IMR-90 (cell line): ENCODE measurements at regions not wholly inside any gene's neighbourhood (a gene's known extent, or its start where the extent isn't known, plus 50 kb on each side); places are given as distances from the start of the nearest gene placed in this dataset.

Source experiments
- ATAC-seq: fragments of 200-7000 bp; cut with Tn5 transposase; 2 replicates; pipeline ENCODE4 v1.9.1; 2020; ENCODE audit warnings: low read depth, mild to moderate bottlenecking, moderate library complexity
- BruUV-seq: library from RNA; stranded (reverse); fragments of 400-500 nt; replicated peaks from 2 replicates; lab custom pipeline; 2021; lab: Mats Ljungman, UMichigan
- CTCF ChIA-PET: fragments of 300-600 bp; formaldehyde crosslinking; extraction: SDS; loops from one replicate; lab custom pipeline; 2021; ENCODE audit warnings: antibody characterized with exemption; lab: Yijun Ruan, JAX
- POLR2A ChIA-PET: fragments of 300-600 bp; sonication (Branson Sonifier 250); formaldehyde crosslinking; loops from one replicate; lab custom pipeline; 2022; ENCODE audit warnings: antibody characterized with exemption; ENCODE audit not compliant: unreplicated experiment; lab: Charles Lee
- DNase-seq: peaks from one replicate; pipeline ENCODE4 v3.0.0; 2013
- H2AFZ ChIP-seq: replicated peaks from 2 replicates; pipeline ENCODE3; 2013; ENCODE audit warnings: low read length, mild to moderate bottlenecking; ENCODE audit not compliant: poor library complexity
- H2AK5ac ChIP-seq: 2 replicates; pipeline ENCODE4 v1.6.1; 2013; ENCODE audit warnings: low read depth, low read length, inconsistent platforms
- H2AK9ac ChIP-seq: replicated peaks from 2 replicates; pipeline ENCODE3; 2013; ENCODE audit warnings: mild to moderate bottlenecking, low read depth, low read length, moderate library complexity; ENCODE audit not compliant: poor library complexity
- H2BK120ac ChIP-seq: 2 replicates; pipeline ENCODE4 v1.6.1; 2013; ENCODE audit warnings: low read depth, low read length, inconsistent platforms
- H2BK15ac ChIP-seq: 3 replicates; pipeline ENCODE4 v1.6.1; 2013; ENCODE audit warnings: low read depth, low read length, inconsistent platforms
- H2BK20ac ChIP-seq: 2 replicates; pipeline ENCODE4 v1.6.1; 2013; ENCODE audit warnings: low read depth, mild to moderate bottlenecking, inconsistent platforms, low read length, moderate library complexity
- H2BK5ac ChIP-seq: 2 replicates; pipeline ENCODE4 v1.6.1; 2013; ENCODE audit warnings: mild to moderate bottlenecking, low read depth, low read length, inconsistent platforms; ENCODE audit not compliant: poor library complexity, severe bottlenecking
- H3K14ac ChIP-seq: replicated peaks from 2 replicates; pipeline ENCODE4 v1.6.1; 2013; ENCODE audit warnings: low read depth, low read length, inconsistent platforms
- H3K18ac ChIP-seq: 2 replicates; pipeline ENCODE4 v1.6.1; 2013; ENCODE audit warnings: low read depth, low read length, control low read depth
- H3K23ac ChIP-seq: 2 replicates; pipeline ENCODE4 v1.6.1; 2013; ENCODE audit warnings: low read depth, low read length, inconsistent platforms
- H3K27ac ChIP-seq: 2 replicates; pipeline ENCODE4 v1.5.1; 2013; ENCODE audit warnings: mild to moderate bottlenecking, control low read depth, low read length; ENCODE audit not compliant: insufficient read depth
- H3K27me3 ChIP-seq: 2 replicates; pipeline ENCODE4 v1.6.1; 2013; ENCODE audit warnings: low read length; ENCODE audit not compliant: control insufficient read depth, insufficient read depth
- H3K36me3 ChIP-seq: 2 replicates; pipeline ENCODE4 v1.6.1; 2013; ENCODE audit warnings: low read length, mixed read lengths; ENCODE audit not compliant: control insufficient read depth, insufficient read depth
- H3K4ac ChIP-seq: 2 replicates; pipeline ENCODE4 v1.6.1; 2013; ENCODE audit warnings: low read depth, low read length, inconsistent platforms
- H3K4me1 ChIP-seq: 2 replicates; pipeline ENCODE4 v1.6.1; 2013; ENCODE audit warnings: low read length, mixed read lengths; ENCODE audit not compliant: control insufficient read depth, insufficient read depth
- H3K4me2 ChIP-seq: 2 replicates; pipeline ENCODE4 v1.6.1; 2013; ENCODE audit warnings: low read depth, mild to moderate bottlenecking, control low read depth, low read length, moderate library complexity
- H3K4me3 ChIP-seq: 2 replicates; pipeline ENCODE4 v1.5.1; 2013; ENCODE audit warnings: low read depth, mild to moderate bottlenecking, control low read depth, low read length, moderate library complexity; ENCODE audit not compliant: insufficient read depth
- H3K56ac ChIP-seq: 2 replicates; pipeline ENCODE4 v1.6.1; 2013; ENCODE audit warnings: low read length, inconsistent platforms; ENCODE audit not compliant: insufficient read depth; ENCODE audit errors: extremely low read depth
- H3K79me1 ChIP-seq, 2 experiments: 2 replicates each; pipeline ENCODE4 v1.6.1; 2013; ENCODE audit warnings: low read length in 2 of 2, inconsistent platforms in 1 of 2, low read depth in 1 of 2
- H3K9ac ChIP-seq: 2 replicates; pipeline ENCODE4 v1.6.1; 2013; ENCODE audit warnings: low read depth, low read length, control low read depth
- H3K9me1 ChIP-seq: 2 replicates; pipeline ENCODE4 v1.6.1; 2013; ENCODE audit warnings: low read length, inconsistent platforms; ENCODE audit not compliant: insufficient read depth
- H3K9me3 ChIP-seq: 2 replicates; pipeline ENCODE4 v1.6.1; 2013; ENCODE audit warnings: low read length; ENCODE audit not compliant: control insufficient read depth, insufficient read depth
- H4K20me1 ChIP-seq: 2 replicates; pipeline ENCODE4 v1.6.1; 2013; ENCODE audit warnings: low read length, inconsistent platforms; ENCODE audit not compliant: insufficient read depth
- H4K5ac ChIP-seq: 2 replicates; pipeline ENCODE4 v1.6.1; 2013; ENCODE audit warnings: mild to moderate bottlenecking, low read depth, low read length, control low read depth
- H4K8ac ChIP-seq, 2 experiments: 2 replicates each; pipeline ENCODE4 v1.6.1; 2013; ENCODE audit warnings: low read depth in 2 of 2, low read length in 2 of 2, control low read depth in 1 of 2, inconsistent platforms in 1 of 2
- H4K91ac ChIP-seq: 2 replicates; pipeline ENCODE4 v1.6.1; 2013; ENCODE audit warnings: low read depth, low read length, inconsistent platforms; ENCODE audit not compliant: insufficient read depth
- CEBPB ChIP-seq: IDR thresholded peaks from 2 replicates; pipeline ENCODE4 v1.6.1; 2012; ENCODE audit warnings: low read depth, low read length, improper control_type of control experiment
- FOS ChIP-seq: fragments of 150-350 bp; IDR thresholded peaks from 2 replicates; pipeline ENCODE4 v1.6.1; 2016; ENCODE audit warnings: low read depth, low read length
- RAD21 ChIP-seq: IDR thresholded peaks from 2 replicates; pipeline ENCODE4 v1.6.1; 2012; ENCODE audit warnings: low read length, improper control_type of control experiment
- WGBS, 2 experiments: methylation state at CpG; one replicate each; pipeline versions ENCODE4 v1.1.5 to v1.1.7; 2013; ENCODE audit warnings: missing lambda C conversion rate in 2 of 2; ENCODE audit not compliant: insufficient read length in 1 of 2; ENCODE audit errors: extremely low coverage in 2 of 2; 5-methylcytosine and 5-hydroxymethylcytosine counted together
- dilution Hi-C: fragments of 300-500 bp; cut with HindIII; formaldehyde crosslinking; loops from one replicate; pipeline ENCODE4 v1.14.3; 2018; ENCODE audit warnings: low sequenced_read_pairs; ENCODE audit not compliant: unreplicated experiment
- in situ Hi-C: fragments of 300-500 bp; cut with MboI; formaldehyde crosslinking; loops from 3 replicates; pipeline ENCODE4 v1.14.3; 2019; ENCODE audit warnings: low sequenced_read_pairs, inconsistent platforms, mixed read lengths
- intact Hi-C: fragments of 100-400 bp; cut with micrococcal nuclease; formaldehyde crosslinking; loops from 2 replicates; pipeline ENCODE4 v1.10.0; 2022

- no peaks in the 10 kb centered on the region for H3K79me1 ChIP-seq
- no peak overlapping the region for H2BK15ac ChIP-seq
- no peak overlapping the region for H3K4me3 ChIP-seq
- no peak overlapping the region for H3K9ac ChIP-seq
- no peak overlapping the region for H4K5ac ChIP-seq
- H3K14ac ChIP-seq = no peak overlapping the region
- H3K36me3 ChIP-seq = no peaks in the 10 kb centered on the region
- no peaks in the 10 kb centered on the region for H3K4me1 ChIP-seq
- H2BK20ac ChIP-seq = no peak overlapping the region
- peaks cover 1% of the 10 kb centered on the region; the same call in 1 of the 2 replicates for H3K27me3 ChIP-seq
- CTCF ChIA-PET = no interaction called here
- intact Hi-C loops = no loop called here
- POLR2A ChIA-PET = no interaction called here
- no peak overlapping the region for H2AFZ ChIP-seq
- H2BK5ac ChIP-seq = no peak overlapping the region
- H4K91ac ChIP-seq = no peak overlapping the region
- dilution Hi-C loops = no loop called here
- TF ChIP-seq FOS = no peak
- TF ChIP-seq CEBPB = no peak
- TF ChIP-seq RAD21 = no peak
- H3K4ac ChIP-seq = no peak overlapping the region
- no peak overlapping the region for H4K8ac ChIP-seq
- DNase-seq (no peak), ATAC-seq (no peak)
- in situ Hi-C loops = no loop called here
- no peak overlapping the region for H2AK5ac ChIP-seq
- H2BK120ac ChIP-seq = no peak overlapping the region
- H3K18ac ChIP-seq = no peak overlapping the region
- H3K4me2 ChIP-seq = no peak overlapping the region
- no peak overlapping the region for H3K23ac ChIP-seq
- BruUV-seq = no TSS peak
- no peaks in the 10 kb centered on the region for H3K9me1 ChIP-seq
- no peak overlapping the region for H3K56ac ChIP-seq
- no peaks in the 10 kb centered on the region for H4K20me1 ChIP-seq
- no peaks in the 10 kb centered on the region for H3K9me3 ChIP-seq
- no peak overlapping the region for H3K27ac ChIP-seq
- 100% methylated on average over 3 of the region's 8 CpGs; no CpG with 5 or more reads in 1 of the 2 experiments for WGBS, 2 experiments
- no peak overlapping the region for H2AK9ac ChIP-seq
Observed at GRCh38 chr6:868201-868600, 175.3 kb upstream of the EXOC2 start.
